Esophagus squamous epithelium (tissue), 4 donors: ENCODE measurements at regions not wholly inside any gene's neighbourhood (a gene's known extent, or its start where the extent isn't known, plus 50 kb on each side); places are given as distances from the start of the nearest gene placed in this dataset.

Source experiments
- CTCF ChIP-seq, 6 experiments: fragments of 450-650 bp in 4 of 6; fragments of 200-600 bp in 2 of 6; sonication (generic) in 2 of 6; IDR thresholded peaks; one replicate each; pipeline ENCODE4 v1.5.1; 2016 to 2019; ENCODE audit warnings: antibody characterized with exemption in 6 of 6, mild to moderate bottlenecking in 4 of 6, moderate library complexity in 4 of 6
- POLR2A ChIP-seq, 4 donors: fragments of 450-650 bp; IDR thresholded peaks; one replicate each; pipeline ENCODE4 v1.6.1; 2017; ENCODE audit warnings: antibody characterized with exemption in 4 of 4, mild to moderate bottlenecking in 4 of 4, moderate library complexity in 3 of 4

DNA sequence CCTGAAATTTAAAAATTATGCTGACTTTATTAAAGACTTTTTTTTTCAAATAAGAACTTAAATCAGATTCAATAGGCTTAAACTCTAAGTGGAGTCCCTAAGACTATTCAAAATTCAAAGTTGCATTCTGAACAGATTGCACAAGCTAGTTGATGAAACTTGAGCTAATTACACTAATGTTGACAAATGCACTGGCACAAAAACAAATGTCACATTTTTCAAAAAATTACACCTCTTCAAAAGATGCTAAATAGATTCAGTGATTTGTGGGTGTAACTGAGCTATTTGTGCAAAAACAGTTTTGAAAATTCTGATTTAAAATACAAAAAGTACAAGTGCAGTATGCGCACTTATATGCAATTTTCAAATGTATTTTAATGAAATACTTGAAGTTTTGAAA is 205.4 kb downstream of the RERGL start:
- no peak for TF ChIP-seq CTCF (IDR thresholded peaks at IDR 0.05)
- no peak for TF ChIP-seq POLR2A (IDR thresholded peaks at IDR 0.05)
